HepG2 (cell line): ENCODE measurements at regions not wholly inside any gene's neighbourhood (a gene's known extent, or its start where the extent isn't known, plus 50 kb on each side); places are given as distances from the start of the nearest gene placed in this dataset.

Source experiments
- ATAC-seq: fragments of 200-7000 bp; cut with Tn5 transposase; 3 replicates; pipeline ENCODE4 v1.9.1; 2020; ENCODE audit warnings: mild to moderate bottlenecking, moderate library complexity
- BruUV-seq: library from RNA; stranded (reverse); fragments of 400-500 nt; replicated peaks from 2 replicates; lab custom pipeline; 2021; lab: Mats Ljungman, UMichigan
- CTCF ChIA-PET: fragments of 300-600 bp; formaldehyde crosslinking; extraction: SDS; loops from one replicate; lab custom pipeline; 2021; ENCODE audit warnings: low total read pairs, inconsistent platforms, low intra/inter-chr PET ratio; lab: Yijun Ruan, JAX
- POLR2A ChIA-PET: fragments of 350-600 bp; sonication (Branson Sonifier 250); formaldehyde crosslinking; loops from one replicate; lab custom pipeline; 2020; ENCODE audit warnings: antibody characterized with exemption, inconsistent platforms; lab: Yijun Ruan, JAX
- DNase-seq: peaks from one replicate; pipeline ENCODE4 v3.0.0-alpha.2; 2015; ENCODE audit warnings: low spot score
- FAIRE-seq: peaks from 3 replicates; lab custom pipeline; 2011; peaks lifted over from hg19 to GRCh38; lab: Jason Lieb, UNC
- H2AFZ ChIP-seq: one replicate; pipeline ENCODE4 v1.6.1; 2011; ENCODE audit warnings: low read length, inconsistent platforms
- H3K27ac ChIP-seq: fragments of 300-600 bp; 3 replicates; pipeline ENCODE4 v1.8.0; 2011; ENCODE audit warnings: mixed run types, mild to moderate bottlenecking, mixed read lengths, low read length, inconsistent platforms; ENCODE audit not compliant: insufficient read depth; ENCODE audit errors: extremely low read length
- H3K27me3 ChIP-seq, 2 experiments: fragments of 200-600 bp in 1 of 2; 2 replicates in 1 of 2; 3 replicates in 1 of 2; pipeline versions ENCODE4 v1.6.0 to v1.8.0; 2011; ENCODE audit warnings: low read length in 2 of 2, mild to moderate bottlenecking in 2 of 2, moderate library complexity in 2 of 2, inconsistent platforms in 1 of 2; ENCODE audit not compliant: insufficient read depth in 2 of 2, control insufficient read depth in 1 of 2
- H3K36me3 ChIP-seq, 2 experiments: fragments of 200-600 bp in 1 of 2; replicated peaks in 1 of 2; 2 replicates in 1 of 2; 3 replicates in 1 of 2; pipeline versions ENCODE4 v1.5.1 to v1.8.0; 2011; ENCODE audit warnings: low read length in 2 of 2, inconsistent platforms in 1 of 2; ENCODE audit not compliant: insufficient read depth in 2 of 2, control insufficient read depth in 1 of 2
- H3K4me1 ChIP-seq: 2 replicates; pipeline ENCODE4 v1.5.1; 2012; ENCODE audit warnings: low read length, inconsistent platforms; ENCODE audit not compliant: insufficient read depth
- H3K4me2 ChIP-seq: 2 replicates; pipeline ENCODE4 v1.6.0; 2011; ENCODE audit warnings: low read depth, low read length, inconsistent platforms
- H3K4me3 ChIP-seq, 3 experiments: fragments of 200-600 bp in 1 of 3; sonication (generic), shearing (Covaris generic) in 1 of 3; replicated peaks in 1 of 3; 2 replicates each; pipeline ENCODE4 v1.5.1; 2011 to 2016; ENCODE audit warnings: low read length in 3 of 3, inconsistent platforms in 2 of 3, low read depth in 2 of 3, mild to moderate bottlenecking in 2 of 3, control low read depth in 1 of 3, mixed read lengths in 1 of 3; ENCODE audit not compliant: insufficient read depth in 1 of 3
- H3K79me2 ChIP-seq: one replicate; pipeline ENCODE4 v1.6.1; 2011; ENCODE audit warnings: low read length, inconsistent platforms; ENCODE audit not compliant: insufficient read depth
- H3K9ac ChIP-seq: 2 replicates; pipeline ENCODE4 v1.6.0; 2011; ENCODE audit warnings: mild to moderate bottlenecking, low read depth, low read length, inconsistent platforms; ENCODE audit not compliant: insufficient read depth
- H3K9me3 ChIP-seq: 2 replicates; pipeline ENCODE4 v1.5.1; 2012; ENCODE audit warnings: mild to moderate bottlenecking, low read length
- H4K20me1 ChIP-seq: 2 replicates; pipeline ENCODE4 v1.6.0; 2011; ENCODE audit warnings: inconsistent platforms, mild to moderate bottlenecking, low read length, moderate library complexity; ENCODE audit not compliant: insufficient read depth
- HOXA9 ChIP-seq: sonication (generic); formaldehyde crosslinking; IDR thresholded peaks from 2 replicates; pipeline ENCODE4 v1.8.1; 2022; ENCODE audit warnings: missing genetic modification reagents, mild to moderate bottlenecking, moderate library complexity, borderline replicate concordance
- KIAA2018 ChIP-seq: sonication (generic); formaldehyde crosslinking; IDR thresholded peaks from 2 replicates; pipeline ENCODE4 v1.5.0; 2020; ENCODE audit warnings: mild to moderate bottlenecking, missing genetic modification reagents, borderline replicate concordance
- NCOA5 ChIP-seq: sonication (generic); formaldehyde crosslinking; IDR thresholded peaks from 2 replicates; pipeline ENCODE4 v1.4.0; 2020; ENCODE audit warnings: missing genetic modification reagents
- SCMH1 ChIP-seq: sonication (generic); formaldehyde crosslinking; IDR thresholded peaks from 2 replicates; pipeline ENCODE4 v1.9.0; 2021; ENCODE audit warnings: missing genetic modification reagents, mild to moderate bottlenecking, borderline replicate concordance
- ZNF121 ChIP-seq: sonication (generic); formaldehyde crosslinking; IDR thresholded peaks from 2 replicates; pipeline ENCODE4 v1.5.0; 2020; ENCODE audit warnings: mild to moderate bottlenecking, missing genetic modification reagents
- ZNF138 ChIP-seq: sonication (generic); formaldehyde crosslinking; IDR thresholded peaks from 2 replicates; pipeline ENCODE4 v1.5.0; 2020; ENCODE audit warnings: mild to moderate bottlenecking, low read depth, missing genetic modification reagents
- ZNF484 ChIP-seq: sonication (generic); formaldehyde crosslinking; IDR thresholded peaks from 2 replicates; pipeline ENCODE4 v1.5.1; 2020; ENCODE audit warnings: mild to moderate bottlenecking, low read depth, missing genetic modification reagents, borderline replicate concordance
- ZNF557 ChIP-seq: sonication (generic); formaldehyde crosslinking; IDR thresholded peaks from 2 replicates; pipeline ENCODE4 v1.4.0; 2020; ENCODE audit warnings: missing genetic modification reagents
- ZNF558 ChIP-seq: sonication (generic); formaldehyde crosslinking; IDR thresholded peaks from 2 replicates; pipeline ENCODE4 v1.9.0; 2022; ENCODE audit warnings: mild to moderate bottlenecking, missing genetic modification reagents, borderline replicate concordance
- ZNF792 ChIP-seq: IDR thresholded peaks from 2 replicates; pipeline ENCODE4 v1.6.1; 2016
- WGBS: methylation state at CpG from one replicate; pipeline ENCODE4 v1.1.6; 2017; ENCODE audit warnings: low lambda C conversion rate; 5-methylcytosine and 5-hydroxymethylcytosine counted together
- in situ Hi-C: cut with HindIII; loops from 2 replicates; pipeline ENCODE4 v1.10.0; 2017; ENCODE audit warnings: low pct_unique_long_range_greater_than_20kb; ENCODE audit not compliant: extremely low pct_ligation_motif_present
- intact Hi-C: fragments of 100-400 bp; cut with micrococcal nuclease; formaldehyde crosslinking; loops from one replicate; pipeline ENCODE4 v1.10.0; 2022; ENCODE audit not compliant: unreplicated experiment
- TF ChIP-seq, protein P1 (sequence below): sonication (generic); formaldehyde crosslinking; IDR thresholded peaks from 2 replicates; pipeline ENCODE4 v1.8.1; 2023; ENCODE audit warnings: mild to moderate bottlenecking, missing genetic modification reagents, borderline replicate concordance
- TF ChIP-seq, protein P2 (sequence below): sonication (generic); formaldehyde crosslinking; IDR thresholded peaks from 2 replicates; pipeline ENCODE4 v1.5.1; 2020; ENCODE audit warnings: mild to moderate bottlenecking, missing genetic modification reagents, moderate library complexity

DNA sequence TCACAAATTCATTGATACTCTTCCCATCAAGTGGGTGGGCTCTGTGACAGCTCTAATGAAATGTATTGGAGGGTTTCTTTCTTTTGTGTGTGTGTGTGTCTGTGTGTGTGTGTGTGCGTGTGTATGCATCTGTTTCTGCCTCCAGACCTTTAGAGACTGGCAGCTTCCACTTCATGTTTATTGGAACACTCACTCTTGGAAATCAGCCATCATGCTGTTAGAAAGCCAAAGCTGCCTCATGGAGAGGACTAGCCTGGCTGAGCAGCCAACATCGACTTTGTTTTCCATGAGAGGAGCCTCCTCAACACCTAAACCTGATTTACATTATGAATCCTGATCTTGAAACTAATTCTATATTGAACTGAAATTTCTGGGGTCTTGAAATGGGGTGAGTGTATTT, 128.5 kb upstream of the FAM174A start (continued):
- no peak for TF ChIP-seq KIAA2018 (CRISPR knock-in tag)
- TF ChIP-seq SCMH1 = no peak

DNA sequence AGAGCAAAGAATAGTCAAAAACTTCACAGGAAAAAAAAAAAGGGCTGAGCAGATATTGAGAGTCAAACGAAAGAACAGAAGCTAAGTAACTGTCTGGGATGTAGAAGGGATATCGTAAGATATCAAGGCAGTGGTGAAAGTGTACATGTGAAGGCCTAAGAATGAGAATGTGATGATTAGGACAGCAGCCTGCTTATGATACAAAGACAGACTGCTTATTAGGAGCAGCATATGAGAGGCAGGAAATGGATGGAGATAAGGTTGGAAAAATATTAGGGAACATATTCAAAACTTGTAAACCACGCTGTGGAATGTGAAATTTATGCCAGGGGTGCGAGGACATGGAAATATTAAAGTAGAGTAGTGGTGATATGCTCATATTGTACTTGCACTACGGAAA, 133.1 kb upstream of the FAM174A start:
- BruUV-seq = no TSS peak
- FAIRE-seq (no peak), DNase-seq (no peak), ATAC-seq (no peak)
- Histone ChIP-seq H3K4me1 (no peaks in the 10 kb centered on the region), H2AFZ (no peak overlapping the region), H3K9me3 (no peaks in the 10 kb centered on the region), H4K20me1 (no peaks in the 10 kb centered on the region), H3K9ac (no peak overlapping the region), H3K36me3 (no peaks in the 10 kb centered on the region), H3K27ac (no peak overlapping the region), H3K27me3 (no peaks in the 10 kb centered on the region), H3K4me2 (no peak overlapping the region), H3K79me2 (no peaks in the 10 kb centered on the region), H3K4me3 (no peak overlapping the region)
- POLR2A ChIA-PET = no interaction called here
- in situ Hi-C loops = no loop called here
- intact Hi-C loops = no loop called here
- CTCF ChIA-PET = no interaction called here
- 11% methylated on average over 5 of the region's 5 CpGs for WGBS
- TF ChIP-seq ZNF484 (CRISPR knock-in tag) = no peak
- TF ChIP-seq, protein P1, sequence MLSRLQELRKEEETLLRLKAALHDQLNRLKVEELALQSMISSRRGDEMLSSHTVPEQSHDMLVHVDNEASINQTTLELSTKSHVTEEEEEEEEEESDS = no peak
- TF ChIP-seq ZNF121 (CRISPR knock-in tag) = no peak
- no peak for TF ChIP-seq HOXA9 (CRISPR knock-in tag)
- TF ChIP-seq, protein P2, sequence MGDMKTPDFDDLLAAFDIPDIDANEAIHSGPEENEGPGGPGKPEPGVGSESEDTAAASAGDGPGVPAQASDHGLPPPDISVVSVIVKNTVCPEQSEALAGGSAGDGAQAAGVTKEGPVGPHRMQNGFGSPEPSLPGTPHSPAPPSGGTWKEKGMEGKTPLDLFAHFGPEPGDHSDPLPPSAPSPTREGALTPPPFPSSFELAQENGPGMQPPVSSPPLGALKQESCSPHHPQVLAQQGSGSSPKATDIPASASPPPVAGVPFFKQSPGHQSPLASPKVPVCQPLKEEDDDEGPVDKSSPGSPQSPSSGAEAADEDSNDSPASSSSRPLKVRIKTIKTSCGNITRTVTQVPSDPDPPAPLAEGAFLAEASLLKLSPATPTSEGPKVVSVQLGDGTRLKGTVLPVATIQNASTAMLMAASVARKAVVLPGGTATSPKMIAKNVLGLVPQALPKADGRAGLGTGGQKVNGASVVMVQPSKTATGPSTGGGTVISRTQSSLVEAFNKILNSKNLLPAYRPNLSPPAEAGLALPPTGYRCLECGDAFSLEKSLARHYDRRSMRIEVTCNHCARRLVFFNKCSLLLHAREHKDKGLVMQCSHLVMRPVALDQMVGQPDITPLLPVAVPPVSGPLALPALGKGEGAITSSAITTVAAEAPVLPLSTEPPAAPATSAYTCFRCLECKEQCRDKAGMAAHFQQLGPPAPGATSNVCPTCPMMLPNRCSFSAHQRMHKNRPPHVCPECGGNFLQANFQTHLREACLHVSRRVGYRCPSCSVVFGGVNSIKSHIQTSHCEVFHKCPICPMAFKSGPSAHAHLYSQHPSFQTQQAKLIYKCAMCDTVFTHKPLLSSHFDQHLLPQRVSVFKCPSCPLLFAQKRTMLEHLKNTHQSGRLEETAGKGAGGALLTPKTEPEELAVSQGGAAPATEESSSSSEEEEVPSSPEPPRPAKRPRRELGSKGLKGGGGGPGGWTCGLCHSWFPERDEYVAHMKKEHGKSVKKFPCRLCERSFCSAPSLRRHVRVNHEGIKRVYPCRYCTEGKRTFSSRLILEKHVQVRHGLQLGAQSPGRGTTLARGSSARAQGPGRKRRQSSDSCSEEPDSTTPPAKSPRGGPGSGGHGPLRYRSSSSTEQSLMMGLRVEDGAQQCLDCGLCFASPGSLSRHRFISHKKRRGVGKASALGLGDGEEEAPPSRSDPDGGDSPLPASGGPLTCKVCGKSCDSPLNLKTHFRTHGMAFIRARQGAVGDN (CRISPR knock-in tag) = no peak
- no peak for TF ChIP-seq ZNF558
- no peak for TF ChIP-seq ZNF138 (CRISPR knock-in tag)
- TF ChIP-seq ZNF792 (CRISPR knock-in tag) = no peak
- no peak for TF ChIP-seq ZNF557 (CRISPR knock-in tag)
- TF ChIP-seq NCOA5 (CRISPR knock-in tag) = no peak
